Head of caudate nucleus (tissue), 42 donors: ENCODE measurements at regions not wholly inside any gene's neighbourhood (a gene's known extent, or its start where the extent isn't known, plus 50 kb on each side); places are given as distances from the start of the nearest gene placed in this dataset.

Experiments
- DNase-seq, 42 donors: peaks; one replicate each; pipeline versions ENCODE4 v3.0.0 to v3.0.0-alpha.2; 2020 to 2021; ENCODE audit warnings: mixed read lengths in 7 of 42
- intact Hi-C: fragments of 100-400 bp; cut with DNase I; formaldehyde crosslinking; loops from one replicate; pipeline ENCODE4 v1.15.0; 2022

- intact Hi-C loops, result no loop called here
- no peak for DNase-seq
These were observed 150.7 kb upstream of the TLE3 start for GRCh38 chr15:70248116-70249025.

- intact Hi-C loops, result no loop called here
- DNase-seq, result peak in 1 of 42 donors; percentile 14
These were observed 149.6 kb upstream of the TLE3 start for GRCh38 chr15:70247281-70247680.

GRCh38 chr15:70246623-70247220 is 149.0 kb upstream of the TLE3 start:
- intact Hi-C loops, result no loop called here
- no peak for DNase-seq

- peak in 22 of 42 donors; percentile 21 to 70 (median 45) for DNase-seq
- intact Hi-C loops, result no loop called here
These were observed 148.4 kb upstream of the TLE3 start for GRCh38 chr15:70245932-70246622.

- DNase-seq, result no peak
- intact Hi-C loops, result no loop called here
These were observed 147.3 kb upstream of the TLE3 start for GRCh38 chr15:70244978-70245542.

- intact Hi-C loops, result no loop called here
- DNase-seq, result no peak
These were observed 146.2 kb upstream of the TLE3 start for GRCh38 chr15:70243686-70244540.

- intact Hi-C loops, result no loop called here
- DNase-seq, result no peak
These were observed 145.4 kb upstream of the TLE3 start for GRCh38 chr15:70242951-70243685.

- no peak for DNase-seq
- intact Hi-C loops, result no loop called here
These were observed 144.0 kb upstream of the TLE3 start for GRCh38 chr15:70241561-70242320.

- no peak for DNase-seq
- intact Hi-C loops, result no loop called here
These were observed 143.2 kb upstream of the TLE3 start for GRCh38 chr15:70240820-70241430.

- intact Hi-C loops, result no loop called here
- no peak for DNase-seq
These were observed 142.4 kb upstream of the TLE3 start for GRCh38 chr15:70240082-70240481.

GRCh38 chr15:70238917-70239316 is 141.2 kb upstream of the TLE3 start:
- DNase-seq, result no peak
- intact Hi-C loops, result no loop called here

GRCh38 chr15:70237626-70238025 is 139.9 kb upstream of the TLE3 start:
- intact Hi-C loops, result no loop called here
- no peak for DNase-seq

GRCh38 chr15:70236341-70237086 is 138.8 kb upstream of the TLE3 start:
- no peak for DNase-seq
- intact Hi-C loops, result no loop called here

- no peak for DNase-seq
- intact Hi-C loops, result no loop called here
These were observed 137.6 kb upstream of the TLE3 start for GRCh38 chr15:70235347-70235746.

GRCh38 chr15:70234256-70234905 is 136.7 kb upstream of the TLE3 start:
- intact Hi-C loops, result no loop called here
- peak in 3 of 42 donors; percentile 11 to 38 (median 20) for DNase-seq

GRCh38 chr15:70231484-70231883 is 133.8 kb upstream of the TLE3 start:
- DNase-seq, result no peak
- intact Hi-C loops, result no loop called here
